ENCODE measurements at regions not wholly inside any gene's neighbourhood (a gene's known extent, or its start where the extent isn't known, plus 50 kb on each side); places are given as distances from the start of the nearest gene placed in this dataset.

DNA sequence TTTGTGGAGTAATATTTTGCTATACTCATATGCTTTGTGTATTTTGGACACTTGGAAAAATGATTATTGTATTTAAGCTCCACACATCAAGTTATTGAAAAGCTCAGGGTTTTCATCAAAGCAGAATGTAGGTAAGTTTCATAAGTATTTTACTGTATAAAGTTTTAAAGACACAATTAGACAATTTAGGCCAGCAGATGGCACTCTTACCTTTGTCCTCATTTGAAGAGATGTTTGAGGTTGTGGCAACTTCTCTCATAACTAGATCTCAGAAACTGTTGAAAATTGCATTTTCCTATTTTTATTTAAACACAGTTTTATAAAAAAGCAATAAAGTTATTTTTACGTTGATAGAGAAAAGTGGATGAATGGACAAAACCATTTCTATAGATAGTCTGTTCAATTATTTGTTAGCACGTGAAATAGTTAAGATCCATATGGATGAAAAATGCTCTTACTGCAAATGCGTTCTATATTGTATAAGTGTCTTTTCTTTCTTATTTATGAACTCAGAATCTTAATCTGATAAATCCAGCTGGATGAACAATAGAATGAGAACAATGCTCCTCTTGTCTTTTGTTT is 300.0 kb downstream of the AEBP2 start:
- Histone ChIP-seq H3K4me1 (peaks cover 0 to 27% (median 21%) of the 10 kb centered on the region in 4 donors), H3K36me3 (no peaks in the 10 kb centered on the region), H3K27ac (no peak overlapping the region), H3K27me3 (no peaks in the 10 kb centered on the region), H3K9me3 (no peaks in the 10 kb centered on the region), H3K4me3 (no peak overlapping the region)
- intact Hi-C loops (cut with DNase I): no loop called here
- 43 to 68% methylated on average over 3 of the region's 3 CpGs for WGBS, 2 donors
- no peak for TF ChIP-seq POLR2AphosphoS5 (IDR thresholded peaks at IDR 0.05)
- no peak for TF ChIP-seq EP300 (IDR thresholded peaks at IDR 0.05)
- peak; percentile 45 to 60 (median 53) for TF ChIP-seq CTCF (IDR thresholded peaks at IDR 0.05)
- DNase-seq: no peak

GRCh38 chr12:19740472-19741131 is 301.3 kb downstream of the AEBP2 start:
- Histone ChIP-seq H3K27ac (peak overlapping the region in 3 of 4 donors; percentile 60 to 79 (median 68)), H3K9me3 (no peaks in the 10 kb centered on the region), H3K4me3 (no peak overlapping the region), H3K27me3 (no peaks in the 10 kb centered on the region), H3K4me1 (peaks cover 0 to 37% (median 21%) of the 10 kb centered on the region in 4 donors), H3K36me3 (no peaks in the 10 kb centered on the region)
- TF ChIP-seq CTCF (IDR thresholded peaks at IDR 0.05) (no peak), POLR2A (IDR thresholded peaks at IDR 0.05) (no peak), EP300 (IDR thresholded peaks at IDR 0.05) (no peak), POLR2AphosphoS5 (IDR thresholded peaks at IDR 0.05) (no peak)
- WGBS, 2 donors: 62 to 66% methylated on average over 7 of the region's 7 CpGs
- no peak for DNase-seq
- intact Hi-C loops (cut with DNase I): loop anchor here (5.0 to 10.0 kb wide), 4 partner anchors 144 to 1057 kb away; partner anchors contain the start of gene PDE3A

DNA sequence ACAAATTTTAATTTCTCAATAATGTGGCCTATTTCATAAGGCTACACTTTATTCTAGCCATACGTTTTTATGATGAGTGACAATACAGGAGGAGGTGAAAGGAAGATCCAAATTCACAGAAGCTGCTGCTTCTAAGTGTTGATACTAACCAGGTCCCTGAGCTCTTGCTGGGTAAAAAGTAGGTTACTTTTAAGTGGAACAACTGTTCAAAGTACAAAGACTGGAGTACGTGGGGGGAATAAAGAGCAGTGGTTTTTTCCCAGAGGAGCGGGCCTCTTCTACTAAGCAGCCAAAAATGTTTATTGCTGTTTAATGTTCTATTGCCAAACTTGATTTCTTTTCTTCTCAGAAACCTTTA is 301.8 kb downstream of the AEBP2 start:
- Histone ChIP-seq H3K27ac (peak overlapping the region; percentile 9 to 79 (median 64)), H3K36me3 (no peaks in the 10 kb centered on the region), H3K4me1 (peaks cover 0 to 37% (median 21%) of the 10 kb centered on the region in 4 donors), H3K4me3 (no peak overlapping the region), H3K9me3 (no peaks in the 10 kb centered on the region), H3K27me3 (no peaks in the 10 kb centered on the region)
- WGBS, 2 donors: 26 to 53% methylated on average over 3 of the region's 3 CpGs
- no peak for TF ChIP-seq POLR2A (IDR thresholded peaks at IDR 0.05)
- peak in 1 of 4 donors; percentile 3 for TF ChIP-seq EP300 (IDR thresholded peaks at IDR 0.05)
- peak; percentile 54 to 77 (median 71) for TF ChIP-seq POLR2AphosphoS5 (IDR thresholded peaks at IDR 0.05)
- intact Hi-C loops (cut with DNase I): loop anchor here (5.0 to 10.0 kb wide), 4 partner anchors 144 to 1056 kb away; partner anchors contain the start of gene PDE3A
- DNase-seq: no peak

DNA sequence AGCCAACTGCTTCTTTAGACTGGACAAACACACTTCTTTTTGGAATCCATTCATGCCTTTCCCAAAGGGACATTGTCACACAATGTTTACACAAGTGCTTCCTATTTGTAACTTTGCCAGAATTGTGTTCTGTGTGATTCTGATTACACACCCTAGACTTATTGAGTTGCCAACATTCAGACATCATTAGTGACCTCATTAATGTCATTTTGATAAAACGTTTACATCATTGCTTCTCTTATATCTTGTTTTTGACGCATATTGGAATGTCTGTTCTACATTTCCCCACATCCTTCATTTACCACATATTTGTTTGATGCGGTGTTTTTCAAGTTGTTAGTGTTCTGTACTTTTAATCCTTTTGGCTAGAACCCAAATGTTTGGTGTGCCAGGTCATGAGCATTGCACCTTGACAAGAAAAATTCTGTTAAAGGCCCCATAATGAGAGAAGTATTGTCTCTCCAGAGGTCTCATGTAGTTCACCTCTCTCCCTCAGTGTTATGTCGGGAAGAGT is 305.5 kb downstream of the AEBP2 start:
- Histone ChIP-seq H3K27ac (peak overlapping the region in 1 of 4 donors; percentile 17), H3K9me3 (peaks cover 0 to 3% (median 0%) of the 10 kb centered on the region in 4 donors), H3K36me3 (no peaks in the 10 kb centered on the region), H3K4me3 (no peak overlapping the region), H3K4me1 (peaks cover 0 to 42% (median 17%) of the 10 kb centered on the region in 4 donors), H3K27me3 (no peaks in the 10 kb centered on the region)
- intact Hi-C loops (cut with DNase I): loop anchor here (5.0 to 10.0 kb wide), 4 partner anchors 140 to 1053 kb away; partner anchors contain the start of gene PDE3A
- 70 to 73% methylated on average over 4 of the region's 4 CpGs for WGBS, 2 donors
- peak in 3 of 4 donors; percentile 29 to 56 (median 49) for TF ChIP-seq POLR2AphosphoS5 (IDR thresholded peaks at IDR 0.05)
- peak in 1 of 4 donors; percentile 43 for TF ChIP-seq EP300 (IDR thresholded peaks at IDR 0.05)
- TF ChIP-seq POLR2A (IDR thresholded peaks at IDR 0.05): no peak
- TF ChIP-seq CTCF (IDR thresholded peaks at IDR 0.05): no peak
- no peak for DNase-seq

DNA sequence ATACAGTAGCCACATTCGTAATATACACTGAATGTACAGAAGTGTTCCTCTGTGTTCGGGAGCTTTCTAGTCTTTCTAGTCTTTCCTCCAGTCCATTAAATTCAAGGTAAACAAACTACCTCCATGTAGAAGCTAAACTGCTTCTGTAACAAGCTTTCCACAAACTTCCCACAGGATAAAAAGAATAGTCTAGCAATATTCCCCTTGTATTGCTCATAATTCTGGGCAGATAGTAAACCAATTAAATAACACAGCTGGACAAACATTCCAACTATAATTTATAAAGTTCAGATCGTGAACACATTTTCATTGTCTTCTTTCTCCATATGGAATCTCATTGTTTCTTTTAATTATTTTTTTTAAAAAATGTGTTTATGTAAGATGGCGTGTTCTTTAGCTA is 307.2 kb downstream of the AEBP2 start:
- Histone ChIP-seq H3K9me3 (peaks cover 0 to 3% (median 0%) of the 10 kb centered on the region in 4 donors), H3K27me3 (no peaks in the 10 kb centered on the region), H3K4me1 (peaks cover 0 to 28% (median 4%) of the 10 kb centered on the region in 4 donors), H3K36me3 (no peaks in the 10 kb centered on the region), H3K27ac (no peak overlapping the region), H3K4me3 (no peak overlapping the region)
- intact Hi-C loops (cut with DNase I): loop anchor here (10.0 kb wide), 1 partner anchor 138 kb away; no protein-coding TSS in a partner anchor
- 25 to 62% methylated on average over 4 of the region's 4 CpGs for WGBS, 2 donors
- no peak for TF ChIP-seq POLR2A (IDR thresholded peaks at IDR 0.05)
- no peak for TF ChIP-seq POLR2AphosphoS5 (IDR thresholded peaks at IDR 0.05)
- TF ChIP-seq CTCF (IDR thresholded peaks at IDR 0.05): no peak
- no peak for TF ChIP-seq EP300 (IDR thresholded peaks at IDR 0.05)
- DNase-seq: no peak

Data from sigmoid colon (tissue), 6 donors.